Stomach (tissue), 4 donors: ENCODE measurements at regions not wholly inside any gene's neighbourhood (a gene's known extent, or its start where the extent isn't known, plus 50 kb on each side); places are given as distances from the start of the nearest gene placed in this dataset.

Source experiments
- CTCF ChIP-seq, 7 experiments: fragments of 450-650 bp in 4 of 7; fragments of 200-600 bp in 3 of 7; sonication (generic) in 3 of 7; IDR thresholded peaks; one replicate each; pipeline ENCODE4 v1.5.1; 2016 to 2019; ENCODE audit warnings: antibody characterized with exemption in 7 of 7, control low read depth in 2 of 7, mild to moderate bottlenecking in 1 of 7
- POLR2A ChIP-seq, 4 donors: fragments of 450-650 bp; IDR thresholded peaks; one replicate each; pipeline ENCODE4 v1.6.1; 2016; ENCODE audit warnings: antibody characterized with exemption in 4 of 4, control low read depth in 2 of 4, mild to moderate bottlenecking in 1 of 4, moderate library complexity in 1 of 4
- POLR2AphosphoS5 ChIP-seq, 3 donors: sonication (generic); formaldehyde crosslinking; IDR thresholded peaks; one replicate each; pipeline ENCODE4 v1.6.1; 2016; ENCODE audit warnings: antibody characterized with exemption in 3 of 3

- TF ChIP-seq POLR2AphosphoS5 (IDR thresholded peaks at IDR 0.05) (no peak), CTCF (IDR thresholded peaks at IDR 0.05) (no peak), POLR2A (IDR thresholded peaks at IDR 0.05) (no peak)
Measured at GRCh38 chr3:106691476-106691875, 685.8 kb upstream of the CCDC54 start.
